Kidney (tissue), 13 donors: ENCODE measurements at regions not wholly inside any gene's neighbourhood (a gene's known extent, or its start where the extent isn't known, plus 50 kb on each side); places are given as distances from the start of the nearest gene placed in this dataset.

Experiments used
- DNase-seq, 5 donors: peaks; one replicate each; pipeline ENCODE4 v3.0.0-alpha.2; 2013 to 2020
- FAIRE-seq: peaks from 2 replicates; lab custom pipeline; 2012; peaks lifted over from hg19 to GRCh38; lab: Jason Lieb, UNC
- H3K27ac ChIP-seq, 2 donors: one replicate each; pipeline ENCODE4 v1.7.0; 2013; ENCODE audit warnings: low read depth in 2 of 2, low read length in 2 of 2, inconsistent platforms in 1 of 2
- H3K27me3 ChIP-seq: one replicate; pipeline ENCODE4 v1.7.1; 2013; ENCODE audit warnings: low read length, inconsistent platforms; ENCODE audit not compliant: control insufficient read depth, insufficient read depth
- H3K36me3 ChIP-seq, 3 donors: one replicate each; pipeline versions ENCODE4 v1.7.0 to v1.7.1; 2013; ENCODE audit warnings: low read length in 3 of 3, control low read depth in 1 of 3, inconsistent platforms in 1 of 3; ENCODE audit not compliant: insufficient read depth in 3 of 3, control insufficient read depth in 2 of 3
- H3K4me1 ChIP-seq, 3 donors: one replicate each; pipeline versions ENCODE4 v1.7.0 to v1.7.1; 2013; ENCODE audit warnings: low read length in 3 of 3, inconsistent platforms in 1 of 3, low read depth in 1 of 3; ENCODE audit not compliant: control insufficient read depth in 2 of 3, insufficient read depth in 2 of 3
- H3K4me3 ChIP-seq, 3 donors: one replicate each; pipeline versions ENCODE4 v1.7.0 to v1.8.1; 2013; ENCODE audit warnings: low read length in 3 of 3, control low read depth in 1 of 3, inconsistent platforms in 1 of 3
- H3K9ac ChIP-seq, 3 donors: one replicate each; pipeline versions ENCODE4 v1.7.0 to v1.7.1; 2013; ENCODE audit warnings: low read length in 3 of 3, control low read depth in 1 of 3, inconsistent platforms in 1 of 3
- H3K9me3 ChIP-seq, 3 donors: one replicate each; pipeline versions ENCODE4 v1.7.0 to v1.7.1; 2013; ENCODE audit warnings: low read length in 3 of 3, control low read depth in 1 of 3, inconsistent platforms in 1 of 3; ENCODE audit not compliant: control insufficient read depth in 2 of 3, insufficient read depth in 1 of 3
- CTCF ChIP-seq: IDR thresholded peaks from 3 replicates; pipeline ENCODE4 v1.5.1; 2012; ENCODE audit warnings: mild to moderate bottlenecking, moderate library complexity, borderline replicate concordance; ENCODE audit not compliant: insufficient read depth; ENCODE audit errors: extremely low read depth
- intact Hi-C: fragments of 100-400 bp; cut with DNase I; formaldehyde crosslinking; loops from one replicate; pipeline ENCODE4 v1.11.1; 2022
- donor health status: control.
- donor health status: control.
- donor health status: control.
- donor health status: control.
- donor health status: control.
- donor health status: DM: yes; HTN: yes; CAD: no.
- donor health status: Normal renal cell carcinoma (clear cell type).

GRCh38 chr15:39465843-39466749 lies 114.8 kb upstream of the THBS1 start:
- no peak for FAIRE-seq
- TF ChIP-seq CTCF = no peak
- Histone ChIP-seq H3K4me1 (peaks cover 0 to 2% (median 0%) of the 10 kb centered on the region in 3 donors), H3K27ac (peak overlapping the region; percentile 15 to 33), H3K27me3 (no peaks in the 10 kb centered on the region), H3K36me3 (no peaks in the 10 kb centered on the region), H3K4me3 (no peak overlapping the region), H3K9ac (no peak overlapping the region), H3K9me3 (no peaks in the 10 kb centered on the region)
- DNase-seq = peak in 1 of 5 donors; percentile 97
- intact Hi-C loops = no loop called here

DNA sequence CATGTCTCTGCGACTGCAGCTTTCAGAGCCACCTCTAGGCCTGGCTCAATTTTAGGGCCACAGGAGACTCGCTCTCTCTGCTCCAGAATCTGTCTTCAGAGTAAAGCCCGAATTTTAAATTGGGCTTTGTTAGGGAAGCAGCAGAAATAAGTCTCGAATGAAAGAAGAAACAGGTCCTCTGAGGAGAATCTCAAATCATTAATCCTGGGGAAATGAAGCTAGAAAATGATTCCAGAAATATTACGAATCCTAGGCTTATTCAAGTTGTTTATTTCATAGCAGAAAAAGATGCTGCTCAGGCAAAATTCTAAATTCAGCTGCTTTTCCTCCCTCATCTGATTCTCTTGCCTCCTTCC lies 114.2 kb upstream of the THBS1 start:
- Histone ChIP-seq H3K4me1 (peaks cover 0 to 2% (median 0%) of the 10 kb centered on the region in 3 donors), H3K27ac (peak overlapping the region in 1 of 2 donors; percentile 73), H3K9ac (no peak overlapping the region), H3K9me3 (no peaks in the 10 kb centered on the region), H3K4me3 (no peak overlapping the region), H3K27me3 (no peaks in the 10 kb centered on the region), H3K36me3 (no peaks in the 10 kb centered on the region)
- FAIRE-seq (no peak), DNase-seq (no peak)
- TF ChIP-seq CTCF = peak; percentile 5
- intact Hi-C loops = no loop called here

DNA sequence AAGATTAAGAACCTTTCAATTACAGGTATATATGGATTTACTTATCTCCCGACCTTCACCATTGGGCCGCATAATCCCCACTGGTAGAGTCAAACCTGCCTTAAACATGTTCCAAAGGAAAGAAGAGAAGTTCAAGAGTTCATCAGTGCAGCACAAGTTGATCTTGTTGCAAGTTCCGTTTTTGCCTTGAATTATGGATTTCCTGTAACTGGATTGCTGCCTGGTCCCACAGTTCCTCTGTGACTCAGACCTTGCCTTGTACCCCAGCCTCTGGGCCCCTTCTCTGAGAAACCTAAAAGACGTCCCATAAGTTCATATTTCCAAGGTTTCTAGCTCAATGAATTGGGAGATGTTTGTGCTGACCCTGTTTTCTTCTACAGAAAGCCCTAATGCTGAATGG lies 112.5 kb upstream of the THBS1 start:
- H3K27me3 ChIP-seq = no peaks in the 10 kb centered on the region
- H3K9me3 ChIP-seq = no peaks in the 10 kb centered on the region
- intact Hi-C loops = no loop called here
- peak overlapping the region in 1 of 2 donors; percentile 67 for H3K27ac ChIP-seq
- TF ChIP-seq CTCF = no peak
- DNase-seq = peak in 1 of 5 donors; percentile 51
- peaks cover 0 to 4% (median 2%) of the 10 kb centered on the region in 3 donors for H3K4me1 ChIP-seq
- no peak overlapping the region for H3K9ac ChIP-seq
- H3K36me3 ChIP-seq = no peaks in the 10 kb centered on the region
- no peak for FAIRE-seq
- H3K4me3 ChIP-seq = no peak overlapping the region
